Activated CD4-positive, alpha-beta T cell treated with anti-CD3 and anti-CD28 coated beads for 48 hours (primary cell): ENCODE measurements at regions not wholly inside any gene's neighbourhood (a gene's known extent, or its start where the extent isn't known, plus 50 kb on each side); places are given as distances from the start of the nearest gene placed in this dataset.

Experiments
- DNase-seq: peaks from one replicate; pipeline ENCODE4 v3.0.0-alpha.2; 2020

DNA sequence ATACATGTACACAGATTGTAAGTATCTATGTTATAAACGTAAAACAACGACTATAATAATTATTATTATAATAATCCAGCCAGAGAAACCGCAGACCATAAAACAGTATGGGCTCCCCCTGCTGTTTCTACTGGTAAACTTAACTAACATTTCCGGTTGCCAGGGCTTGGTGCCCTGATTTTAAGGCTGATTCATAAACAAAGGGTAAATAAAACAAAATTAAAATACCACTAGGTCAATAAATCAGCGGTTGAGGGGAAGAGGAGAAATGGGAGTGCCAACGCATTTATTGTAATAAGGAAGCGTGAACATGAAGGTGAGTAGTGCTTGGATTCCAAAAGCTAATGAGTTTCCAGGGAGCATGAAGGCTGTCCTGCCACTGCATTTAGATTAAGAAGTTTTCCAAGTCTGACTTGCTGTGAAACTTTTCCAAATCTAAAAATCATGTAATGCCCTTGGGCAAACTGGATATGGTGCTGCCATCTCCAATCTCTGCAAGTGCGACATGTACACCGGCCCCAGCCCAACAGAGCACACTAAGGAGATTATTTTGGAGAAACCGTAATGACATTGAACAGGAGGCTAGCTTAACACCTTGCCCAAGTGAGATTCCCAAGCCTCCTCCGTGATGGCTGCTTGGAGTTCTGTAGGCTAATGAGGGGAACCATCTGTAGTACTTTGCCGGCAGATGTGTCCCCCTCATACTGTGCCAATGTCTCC, 50.7 kb upstream of the HNRNPA3 start:
- DNase-seq, result no peak
